ENCODE measurements at regions not wholly inside any gene's neighbourhood (a gene's known extent, or its start where the extent isn't known, plus 50 kb on each side); places are given as distances from the start of the nearest gene placed in this dataset.
"Not testable (repeated sequence)": the region's sequence is repeated elsewhere in the genome, so short reads cannot be mapped to it uniquely, and the experiment has no call there.

GRCh38 chr21:5113092-5113491, 5408.3 kb upstream of the TPTE start:
- TF ChIP-seq POLR2A (IDR thresholded peaks at IDR 0.05; ENCODE audit: low read depth, low read length); TAF1 (IDR thresholded peaks at IDR 0.05; ENCODE audit: low read depth, low read length); POLR2AphosphoS5 (IDR thresholded peaks at IDR 0.05; ENCODE audit: low read depth, low read length); PAX5 (IDR thresholded peaks at IDR 0.05; ENCODE audit: insufficient read depth, low read length, severe bottlenecking); SPI1 (IDR thresholded peaks at IDR 0.05; ENCODE audit: low read depth, low read length); POU2F2 (IDR thresholded peaks at IDR 0.05; ENCODE audit: low read depth, low read length): not testable (repeated sequence)

All from GM12891 (cell line).